CD14-positive monocyte (primary cell): ENCODE measurements at regions not wholly inside any gene's neighbourhood (a gene's known extent, or its start where the extent isn't known, plus 50 kb on each side); places are given as distances from the start of the nearest gene placed in this dataset.

Experiments used
- DNase-seq, 3 donors: peaks; one replicate each; pipeline ENCODE4 v3.0.0-alpha.2; 2011 to 2022
- H2AFZ ChIP-seq: 2 replicates; pipeline ENCODE4 v1.6.0; 2012; ENCODE audit warnings: mild to moderate bottlenecking, low read depth, low read length, inconsistent platforms; ENCODE audit not compliant: insufficient read depth, poor library complexity, severe bottlenecking
- H3K27ac ChIP-seq, 2 donors: 1 replicate in 1 of 2; 2 replicates in 1 of 2; pipeline ENCODE4 v1.5.1; 2012 to 2013; ENCODE audit warnings: low read length in 2 of 2, control low read depth in 1 of 2, inconsistent platforms in 1 of 2, low read depth in 1 of 2, mild to moderate bottlenecking in 1 of 2
- H3K27me3 ChIP-seq, 2 donors: one replicate each; pipeline versions ENCODE4 v1.6.0 to v1.6.1; 2011 to 2013; ENCODE audit warnings: low read length in 2 of 2; ENCODE audit not compliant: control insufficient read depth in 2 of 2, insufficient read depth in 2 of 2
- H3K36me3 ChIP-seq, 2 donors: replicated peaks in 1 of 2; 1 replicate in 1 of 2; 2 replicates in 1 of 2; pipeline versions ENCODE4 v1.5.1 to v1.6.1; 2012 to 2013; ENCODE audit warnings: low read length in 2 of 2, control low read depth in 1 of 2, inconsistent platforms in 1 of 2, mild to moderate bottlenecking in 1 of 2; ENCODE audit not compliant: insufficient read depth in 2 of 2, control insufficient read depth in 1 of 2
- H3K4me1 ChIP-seq, 2 donors: 1 replicate in 1 of 2; 2 replicates in 1 of 2; pipeline versions ENCODE4 v1.5.1 to v1.6.1; 2012 to 2013; ENCODE audit warnings: low read length in 2 of 2, control low read depth in 1 of 2, inconsistent platforms in 1 of 2, mild to moderate bottlenecking in 1 of 2, moderate library complexity in 1 of 2; ENCODE audit not compliant: insufficient read depth in 2 of 2, control insufficient read depth in 1 of 2
- H3K4me2 ChIP-seq: replicated peaks from 2 replicates; pipeline ENCODE3; 2012; ENCODE audit warnings: low read length, moderate library complexity, mild to moderate bottlenecking; ENCODE audit not compliant: poor library complexity, severe bottlenecking; ENCODE audit errors: extremely low read depth
- H3K4me3 ChIP-seq, 3 experiments: fragments of 200-600 bp in 1 of 3; sonication (generic) in 1 of 3; replicated peaks in 1 of 3; 1 replicate in 2 of 3; 2 replicates in 1 of 3; pipeline ENCODE4 v1.5.1; 2011 to 2013; ENCODE audit warnings: low read length in 3 of 3, mild to moderate bottlenecking in 3 of 3, control low read depth in 2 of 3, low read depth in 2 of 3, inconsistent platforms in 1 of 3, moderate library complexity in 1 of 3
- H3K79me2 ChIP-seq: 2 replicates; pipeline ENCODE4 v1.6.0; 2012; ENCODE audit warnings: mild to moderate bottlenecking, control low read depth, inconsistent platforms, low read length, moderate library complexity; ENCODE audit not compliant: insufficient read depth
- H3K9ac ChIP-seq: 2 replicates; pipeline ENCODE4 v1.6.0; 2017; ENCODE audit warnings: low read length, mild to moderate bottlenecking; ENCODE audit not compliant: insufficient read depth, poor library complexity, severe bottlenecking
- H3K9me3 ChIP-seq, 2 donors: replicated peaks in 1 of 2; 1 replicate in 1 of 2; 2 replicates in 1 of 2; pipeline versions ENCODE4 v1.5.1 to v1.6.1; 2012 to 2013; ENCODE audit warnings: low read length in 2 of 2, control low read depth in 1 of 2; ENCODE audit not compliant: control insufficient read depth in 1 of 2, insufficient read depth in 1 of 2
- H4K20me1 ChIP-seq: 2 replicates; pipeline ENCODE4 v1.6.0; 2012; ENCODE audit warnings: mild to moderate bottlenecking, low read length, control low read depth, moderate library complexity; ENCODE audit not compliant: insufficient read depth
- H3K27ac Mint-ChIP-seq, 7 donors: one replicate each; pipeline ENCODE4 v1.8.0; 2020; ENCODE audit warnings: mild to moderate bottlenecking in 7 of 7, mixed read lengths in 7 of 7, moderate library complexity in 6 of 7, inconsistent platforms in 2 of 7
- H3K27me3 Mint-ChIP-seq, 3 donors: one replicate each; pipeline ENCODE4 v1.8.0; 2021 to 2022; ENCODE audit warnings: low read depth in 3 of 3, mild to moderate bottlenecking in 3 of 3, mixed read lengths in 3 of 3, moderate library complexity in 3 of 3, inconsistent platforms in 1 of 3
- H3K36me3 Mint-ChIP-seq, 2 donors: one replicate each; pipeline ENCODE4 v1.8.0; 2020; ENCODE audit warnings: mixed read lengths in 2 of 2, inconsistent platforms in 1 of 2, mild to moderate bottlenecking in 1 of 2
- H3K4me1 Mint-ChIP-seq: one replicate; pipeline ENCODE4 v1.8.0; 2020; ENCODE audit warnings: mild to moderate bottlenecking, mixed read lengths
- H3K4me3 Mint-ChIP-seq, 2 donors: one replicate each; pipeline ENCODE4 v1.8.0; 2020; ENCODE audit warnings: mild to moderate bottlenecking in 2 of 2, mixed read lengths in 2 of 2, moderate library complexity in 1 of 2
- H3K9me3 Mint-ChIP-seq, 7 donors: one replicate each; pipeline ENCODE4 v1.8.0; 2020 to 2022; ENCODE audit warnings: mixed read lengths in 7 of 7, mild to moderate bottlenecking in 6 of 7, moderate library complexity in 6 of 7, inconsistent platforms in 2 of 7
- CTCF ChIP-seq: fragments of 200-600 bp; IDR thresholded peaks from one replicate; pipeline ENCODE4 v1.8.0; 2022; ENCODE audit warnings: antibody characterized with exemption, mild to moderate bottlenecking
- WGBS: methylation state at CpG from one replicate; pipeline ENCODE4 v1.1.5; 2013; ENCODE audit warnings: missing lambda C conversion rate; ENCODE audit not compliant: insufficient coverage; 5-methylcytosine and 5-hydroxymethylcytosine counted together
- intact Hi-C, 2 donors: fragments of 100-400 bp; cut with micrococcal nuclease; formaldehyde crosslinking; loops; one replicate each; pipeline versions ENCODE4 v1.15.0 to v1.15.1; 2023

- no peak for TF ChIP-seq CTCF
- DNase-seq, result no peak
- no peaks in the 10 kb centered on the region for H3K9me3 Mint-ChIP-seq
- no peaks in the 10 kb centered on the region for H3K36me3 ChIP-seq
- no peak overlapping the region for H2AFZ ChIP-seq
- no peaks in the 10 kb centered on the region for H3K79me2 ChIP-seq
- H3K4me1 Mint-ChIP-seq, result no peaks in the 10 kb centered on the region
- no peak overlapping the region for H3K27ac ChIP-seq
- no peak overlapping the region for H3K4me2 ChIP-seq
- no peaks in the 10 kb centered on the region for H3K9me3 ChIP-seq
- no peak overlapping the region for H3K9ac ChIP-seq
- H3K27me3 Mint-ChIP-seq, result no peaks in the 10 kb centered on the region
- no peaks in the 10 kb centered on the region for H3K27me3 ChIP-seq
- H3K36me3 Mint-ChIP-seq, result no peaks in the 10 kb centered on the region
- no peak overlapping the region for H3K4me3 ChIP-seq
- intact Hi-C loops, result no loop called here
- no peak overlapping the region for H3K27ac Mint-ChIP-seq
- H3K4me1 ChIP-seq, result no peaks in the 10 kb centered on the region
- H4K20me1 ChIP-seq, result no peaks in the 10 kb centered on the region
- no peak overlapping the region for H3K4me3 Mint-ChIP-seq
Observed at GRCh38 chr10:106198275-106198674, 966.2 kb downstream of the SORCS1 start.

GRCh38 chr10:106189292-106189691 lies 975.2 kb downstream of the SORCS1 start:
- Histone ChIP-seq H3K79me2 (no peaks in the 10 kb centered on the region), H3K27ac (no peak overlapping the region), H2AFZ (no peak overlapping the region), H3K4me3 (no peak overlapping the region), H3K27me3 (no peaks in the 10 kb centered on the region), H3K36me3 (no peaks in the 10 kb centered on the region), H3K4me2 (no peak overlapping the region), H3K9ac (no peak overlapping the region), H3K9me3 (no peaks in the 10 kb centered on the region), H3K4me1 (no peaks in the 10 kb centered on the region), H4K20me1 (no peaks in the 10 kb centered on the region)
- no CpG with 5 or more reads among the region's 2 CpGs for WGBS
- Mint-ChIP-seq H3K36me3 (no peaks in the 10 kb centered on the region), H3K4me3 (no peak overlapping the region), H3K27ac (no peak overlapping the region), H3K4me1 (no peaks in the 10 kb centered on the region), H3K27me3 (peaks cover 0 to 2% (median 0%) of the 10 kb centered on the region in 3 donors), H3K9me3 (no peaks in the 10 kb centered on the region)
- no peak for TF ChIP-seq CTCF
- intact Hi-C loops, result no loop called here
- DNase-seq, result no peak
